Right kidney (tissue), 1 donor: ENCODE measurements at regions not wholly inside any gene's neighbourhood (a gene's known extent, or its start where the extent isn't known, plus 50 kb on each side); places are given as distances from the start of the nearest gene placed in this dataset.

Experiments used
- DNase-seq: peaks from one replicate; pipeline ENCODE4 v3.0.0-alpha.2; 2016

DNA sequence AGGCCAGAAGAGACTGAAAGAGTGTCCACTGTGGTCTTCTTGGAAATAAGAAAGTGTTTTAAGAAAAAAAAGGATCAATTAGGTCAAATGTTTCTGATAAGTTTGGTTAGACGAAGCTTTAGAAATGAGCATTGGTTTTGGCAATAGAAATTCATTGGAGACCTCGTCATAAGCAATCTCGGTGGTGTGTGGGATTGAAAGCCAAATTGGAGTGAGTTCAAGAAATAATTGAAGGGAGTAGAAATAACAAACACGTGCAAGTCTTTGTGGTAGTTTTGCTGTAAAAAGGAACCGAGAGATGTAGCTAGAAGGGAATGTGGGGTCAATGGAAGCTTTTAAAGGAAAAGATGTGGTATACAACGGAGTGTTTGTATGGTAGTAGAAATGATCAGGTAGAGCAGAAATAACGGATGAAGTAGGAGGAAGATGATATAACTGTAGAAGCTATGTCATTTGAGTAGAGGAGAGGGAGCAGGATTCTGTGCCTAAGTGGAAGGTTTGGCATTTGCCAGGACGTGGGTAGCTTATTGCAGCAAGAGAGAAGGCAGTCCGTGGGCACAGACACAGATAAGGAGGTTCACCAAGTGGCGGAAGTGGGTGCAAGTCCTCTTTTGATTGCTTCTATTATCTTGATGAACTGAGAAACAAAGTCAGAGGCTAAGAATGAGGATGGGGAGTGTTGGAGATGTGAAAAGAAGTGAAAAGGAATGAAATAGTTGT lies 146.2 kb downstream of the DACT1 start:
- DNase-seq = no peak

DNA sequence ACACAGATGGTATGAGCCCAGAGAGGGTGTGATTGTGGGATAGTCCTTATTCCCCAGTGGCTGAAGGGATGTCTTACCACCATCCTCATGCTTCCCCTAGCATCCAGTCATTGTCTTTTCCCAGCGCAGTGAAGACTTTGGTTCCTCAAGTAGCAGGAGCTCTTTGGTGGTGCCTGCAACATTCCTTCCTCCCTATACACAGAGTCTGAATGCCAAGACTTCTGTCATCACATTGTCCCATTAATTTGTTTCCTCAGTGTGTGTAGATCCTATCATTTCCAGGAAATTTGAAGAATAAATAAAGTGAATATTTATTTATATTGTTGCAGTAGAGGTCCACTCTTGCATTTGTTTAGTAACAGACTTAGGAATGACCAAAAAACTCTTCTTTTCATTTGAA lies 147.2 kb downstream of the DACT1 start:
- DNase-seq = no peak

GRCh38 chr14:58785701-58786100 lies 147.9 kb downstream of the DACT1 start:
- DNase-seq = no peak

DNA sequence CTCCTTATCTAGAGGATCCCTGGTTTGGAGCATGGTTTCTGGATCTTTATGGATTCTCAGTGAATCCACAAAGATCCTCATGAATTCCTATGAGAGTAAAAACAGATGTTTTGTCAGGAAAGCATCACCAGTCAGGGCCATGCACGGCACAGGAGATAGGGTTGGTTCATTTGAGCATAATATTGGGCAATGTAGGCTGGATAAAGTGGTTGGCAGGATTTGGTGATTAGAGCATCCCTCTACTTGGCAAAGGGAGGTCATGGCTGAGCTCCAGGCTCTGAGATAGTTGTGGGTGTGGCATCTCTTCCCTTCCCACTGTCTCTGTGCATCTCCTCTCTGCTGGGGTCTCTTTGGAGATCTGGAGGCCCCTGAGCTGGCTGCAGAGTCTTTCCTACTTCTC lies 149.8 kb downstream of the DACT1 start:
- DNase-seq = no peak

- no peak for DNase-seq
Observed at GRCh38 chr14:58788655-58789503, 151.1 kb downstream of the DACT1 start.

- no peak for DNase-seq
Observed at GRCh38 chr14:58789736-58790135, 152.0 kb downstream of the DACT1 start.

GRCh38 chr14:58792416-58792815 lies 154.7 kb downstream of the DACT1 start:
- no peak for DNase-seq

GRCh38 chr14:58793131-58793740 lies 155.5 kb downstream of the DACT1 start:
- DNase-seq = no peak

- no peak for DNase-seq
Observed at GRCh38 chr14:58794993-58795762, 157.4 kb downstream of the DACT1 start.

- no peak for DNase-seq
Observed at GRCh38 chr14:58796242-58797009, 158.7 kb downstream of the DACT1 start.

DNA sequence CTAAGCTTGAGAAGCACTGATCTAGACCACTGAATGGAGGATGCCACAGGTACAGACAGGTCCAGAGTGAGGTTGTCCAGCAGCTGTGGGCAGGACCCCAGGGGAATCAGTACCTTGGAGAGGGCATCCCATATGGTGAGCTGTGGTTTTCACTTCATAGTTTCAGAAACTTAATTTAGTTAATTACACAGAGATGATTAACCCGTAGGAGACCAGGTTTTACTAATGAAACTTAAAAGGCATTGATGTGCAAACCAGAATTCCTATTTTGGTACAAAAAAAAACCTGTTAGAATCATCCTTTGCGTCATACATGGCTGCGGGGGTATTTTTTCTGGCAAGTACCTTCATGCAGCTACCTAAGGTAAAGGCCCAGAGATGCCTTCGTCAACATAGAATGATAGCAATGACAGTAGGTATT lies 159.3 kb downstream of the DACT1 start:
- no peak for DNase-seq

DNA sequence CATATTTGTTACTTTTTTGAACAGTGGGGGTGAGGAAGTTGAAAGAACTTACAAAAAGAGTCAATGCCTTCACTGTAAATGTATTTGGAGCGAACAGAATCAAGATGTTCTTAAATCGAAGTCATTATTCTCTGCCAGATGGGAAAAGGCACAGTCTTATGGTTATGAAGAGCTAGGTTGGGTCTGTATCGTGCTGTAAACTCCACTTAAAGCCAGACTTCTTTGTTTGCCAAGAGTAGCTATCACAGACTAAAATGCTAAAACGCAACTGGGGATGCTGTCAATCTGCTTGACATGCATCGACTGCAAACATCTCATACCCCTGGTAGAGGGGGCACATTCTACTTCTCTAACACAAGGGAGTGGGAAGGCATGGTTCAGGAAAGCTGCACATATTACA lies 160.4 kb downstream of the DACT1 start:
- DNase-seq = no peak

DNA sequence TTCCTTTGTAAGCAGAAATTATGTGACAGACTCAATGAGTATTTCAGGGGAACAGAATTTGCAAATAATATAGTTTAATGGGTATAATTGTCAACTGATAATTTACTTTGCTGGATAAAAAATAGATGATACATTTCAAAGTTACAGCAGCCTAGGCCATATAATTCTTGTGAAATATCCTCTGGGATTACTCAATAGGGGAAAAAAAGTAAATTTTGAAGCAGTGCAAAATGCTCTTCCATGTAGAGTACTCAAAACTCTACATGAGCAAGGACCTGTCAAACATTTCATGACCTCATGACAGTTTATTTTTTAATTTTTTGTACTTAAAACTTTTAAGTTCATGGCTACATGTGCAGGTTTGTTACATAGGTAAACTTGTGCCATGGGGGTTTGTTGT lies 163.3 kb downstream of the DACT1 start:
- no peak for DNase-seq

- no peak for DNase-seq
Observed at GRCh38 chr14:58805057-58805456, 167.3 kb downstream of the DACT1 start.

DNA sequence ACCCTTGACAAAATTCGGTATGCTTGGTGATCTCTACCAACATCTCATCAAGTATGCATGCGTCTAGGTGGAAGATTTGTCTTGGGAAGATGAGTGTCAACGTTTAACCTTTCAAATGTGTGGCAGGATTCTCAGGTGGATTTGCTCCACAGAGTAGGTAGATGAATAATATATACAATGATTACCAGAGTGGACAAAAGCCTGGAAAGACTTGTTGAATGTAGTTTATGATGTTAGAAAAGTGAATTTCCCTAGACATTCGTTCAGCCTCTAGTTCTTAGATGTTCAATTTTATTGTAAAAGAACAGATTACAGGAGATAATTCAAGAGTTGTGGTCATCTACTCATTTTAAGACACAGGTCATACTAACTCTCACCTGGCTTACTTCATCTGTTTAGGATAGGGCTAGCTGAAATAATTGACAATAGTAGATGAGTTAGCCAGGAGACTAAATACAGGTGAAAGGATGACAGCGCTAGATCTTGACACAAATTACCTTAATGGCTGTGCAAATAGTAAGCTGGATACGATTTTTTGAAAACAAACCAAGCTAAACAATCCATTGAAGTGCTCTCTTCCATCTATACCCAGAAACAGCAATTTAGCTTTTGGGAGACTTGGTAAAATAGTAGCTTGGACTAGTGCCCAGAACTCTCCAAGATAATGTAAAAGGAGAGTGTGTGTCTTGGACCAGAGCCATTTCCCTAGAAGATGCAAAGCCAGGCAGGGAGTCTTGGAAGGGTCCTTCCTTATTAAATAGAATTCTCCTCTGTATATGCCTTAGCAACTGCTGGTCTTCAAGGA lies 168.0 kb downstream of the DACT1 start:
- DNase-seq = no peak

GRCh38 chr14:58807191-58807590 lies 169.4 kb downstream of the DACT1 start:
- DNase-seq = no peak

- DNase-seq = no peak
Observed at GRCh38 chr14:58808828-58809227, 171.1 kb downstream of the DACT1 start.

- DNase-seq = no peak
Observed at GRCh38 chr14:58809520-58809919, 171.8 kb downstream of the DACT1 start.

- no peak for DNase-seq
Observed at GRCh38 chr14:58812050-58812910, 174.5 kb downstream of the DACT1 start.

GRCh38 chr14:58813745-58814144 lies 176.0 kb downstream of the DACT1 start:
- DNase-seq = no peak
